GM19324 (cell line): ENCODE measurements at regions not wholly inside any gene's neighbourhood (a gene's known extent, or its start where the extent isn't known, plus 50 kb on each side); places are given as distances from the start of the nearest gene placed in this dataset.

Experiments used
- ATAC-seq: cut with Tn5 transposase; IDR thresholded peaks from one replicate; pipeline ENCODE4 v1.9.1; 2021; ENCODE audit warnings: mild to moderate bottlenecking, moderate library complexity; ENCODE audit not compliant: unreplicated experiment, low FRiP score

GRCh38 chr12:31869972-31870371, 89.2 kb upstream of the RESF1 start:
- ATAC-seq: no peak

- ATAC-seq: no peak
Observed at GRCh38 chr12:31868965-31869364, 90.2 kb upstream of the RESF1 start.

DNA sequence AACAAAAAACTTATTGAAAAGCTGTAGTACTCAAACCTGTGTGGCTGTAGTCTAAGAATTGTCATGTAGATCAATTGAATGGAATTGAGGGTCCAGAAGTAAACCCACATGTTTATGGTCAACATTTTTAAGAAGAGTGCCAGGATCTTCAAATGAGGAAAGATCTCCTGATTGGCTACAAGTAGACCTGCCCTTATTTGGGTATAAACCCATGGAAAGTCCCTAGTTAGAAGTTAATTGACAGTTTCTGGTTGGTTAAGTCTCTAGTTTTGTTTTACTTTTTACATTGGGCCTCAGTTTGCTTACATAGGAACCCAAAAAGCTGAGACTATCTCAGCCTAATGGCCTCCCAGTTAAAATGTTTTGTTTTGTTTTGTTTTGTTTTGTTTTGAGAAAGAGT, 91.9 kb upstream of the RESF1 start:
- no peak for ATAC-seq

DNA sequence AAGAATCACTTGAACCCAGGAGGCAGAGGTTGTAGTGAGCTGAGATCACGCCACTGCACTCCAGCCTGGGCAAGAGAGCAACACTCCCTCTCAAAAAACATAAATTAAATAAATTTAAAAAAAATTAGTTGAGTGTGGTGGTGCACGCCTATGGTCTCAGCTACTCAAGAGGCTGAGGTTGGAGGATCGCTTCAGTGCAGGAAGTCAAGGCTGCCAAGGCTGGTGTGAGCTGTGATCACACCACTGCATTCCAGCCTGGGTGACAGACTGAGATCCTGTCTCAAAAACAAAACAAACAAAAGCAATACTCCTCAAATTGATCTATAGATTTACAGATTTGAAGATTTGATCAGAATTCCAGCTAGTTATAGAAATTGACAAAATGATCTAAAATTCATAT, 92.7 kb upstream of the RESF1 start:
- no peak for ATAC-seq

DNA sequence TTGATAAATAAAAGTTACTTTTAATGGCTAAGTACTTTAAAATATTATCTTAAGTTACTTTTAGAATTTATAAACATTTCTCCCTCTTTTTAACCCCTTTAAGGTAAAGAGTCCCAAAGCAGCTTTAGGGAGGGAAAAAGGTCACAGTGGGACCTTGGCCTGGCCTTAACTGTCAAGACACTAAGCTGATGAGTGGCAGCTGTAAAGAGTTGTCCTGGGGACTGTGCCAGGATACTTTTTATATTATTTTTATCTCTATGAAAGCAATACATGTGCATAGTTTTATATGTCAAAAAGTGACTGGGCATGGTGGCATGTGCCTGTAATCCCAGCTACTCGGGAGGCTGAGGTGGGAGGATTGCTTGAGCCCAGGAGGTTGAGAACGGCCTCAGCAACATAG, 94.2 kb upstream of the RESF1 start:
- ATAC-seq: no peak

GRCh38 chr12:31861360-31861759, 97.9 kb upstream of the RESF1 start:
- ATAC-seq: no peak

- ATAC-seq: no peak
Observed at GRCh38 chr12:31860401-31860800, 98.8 kb upstream of the RESF1 start.

- no peak for ATAC-seq
Observed at GRCh38 chr12:31859232-31859977, 99.8 kb upstream of the RESF1 start.

DNA sequence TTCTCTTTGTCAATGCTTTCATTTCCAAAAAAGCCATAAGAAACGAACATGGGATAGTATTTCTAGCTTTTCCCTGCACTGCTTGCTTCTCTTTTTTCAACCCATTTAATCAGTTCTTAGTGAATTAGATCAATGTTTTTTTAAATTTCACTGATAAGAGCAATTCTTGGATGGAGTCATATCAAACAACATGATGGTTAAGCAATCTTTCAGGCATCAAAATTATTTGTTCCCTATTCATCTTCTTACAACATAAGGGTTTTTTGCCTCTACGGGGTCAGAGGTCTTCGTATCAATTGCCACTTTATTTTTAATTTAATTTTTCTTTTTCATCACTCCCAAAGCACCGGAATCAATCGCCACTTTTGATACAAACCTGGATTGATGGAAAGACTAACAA, 103.8 kb upstream of the RESF1 start:
- no peak for ATAC-seq

DNA sequence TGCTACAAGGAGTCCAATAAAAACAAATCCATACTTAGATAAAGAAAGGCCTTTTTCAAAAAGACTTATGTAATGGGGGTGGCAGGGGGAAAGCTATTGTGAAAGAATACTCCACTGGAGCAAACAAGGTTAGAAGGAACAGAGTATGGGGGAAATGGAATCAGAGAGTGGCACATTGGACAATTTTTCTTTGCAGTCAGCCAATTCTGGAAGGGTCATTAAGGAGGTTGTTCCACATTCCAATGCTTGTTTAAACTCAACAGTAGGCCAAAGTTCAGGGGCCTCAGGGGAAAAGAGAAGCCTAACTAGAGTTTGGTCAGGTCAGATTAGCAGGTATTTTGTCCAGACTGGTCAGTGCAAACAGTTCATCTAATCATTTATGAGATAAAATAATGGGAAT, 105.2 kb upstream of the RESF1 start:
- ATAC-seq: no peak

DNA sequence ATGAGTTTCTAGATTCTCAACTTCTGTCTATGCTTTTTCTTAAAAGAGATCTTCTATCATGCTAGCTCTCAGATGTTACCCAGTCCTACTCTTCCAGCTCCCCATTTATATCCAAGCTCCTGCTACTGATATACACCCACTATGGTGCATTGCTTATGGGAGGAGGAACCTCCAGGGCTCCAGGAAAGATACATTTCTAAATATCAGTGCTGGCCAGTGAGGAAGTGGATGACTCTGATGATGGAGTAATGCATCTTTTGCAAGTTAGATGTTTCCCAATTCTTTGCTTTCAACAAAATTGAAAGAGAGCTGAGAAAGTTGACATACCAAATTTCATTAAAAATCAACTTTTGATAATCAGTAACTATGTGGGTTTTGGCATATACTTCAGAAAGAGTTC, 105.7 kb upstream of the RESF1 start:
- ATAC-seq: no peak

GRCh38 chr12:31850268-31850667, 108.9 kb upstream of the RESF1 start:
- no peak for ATAC-seq

DNA sequence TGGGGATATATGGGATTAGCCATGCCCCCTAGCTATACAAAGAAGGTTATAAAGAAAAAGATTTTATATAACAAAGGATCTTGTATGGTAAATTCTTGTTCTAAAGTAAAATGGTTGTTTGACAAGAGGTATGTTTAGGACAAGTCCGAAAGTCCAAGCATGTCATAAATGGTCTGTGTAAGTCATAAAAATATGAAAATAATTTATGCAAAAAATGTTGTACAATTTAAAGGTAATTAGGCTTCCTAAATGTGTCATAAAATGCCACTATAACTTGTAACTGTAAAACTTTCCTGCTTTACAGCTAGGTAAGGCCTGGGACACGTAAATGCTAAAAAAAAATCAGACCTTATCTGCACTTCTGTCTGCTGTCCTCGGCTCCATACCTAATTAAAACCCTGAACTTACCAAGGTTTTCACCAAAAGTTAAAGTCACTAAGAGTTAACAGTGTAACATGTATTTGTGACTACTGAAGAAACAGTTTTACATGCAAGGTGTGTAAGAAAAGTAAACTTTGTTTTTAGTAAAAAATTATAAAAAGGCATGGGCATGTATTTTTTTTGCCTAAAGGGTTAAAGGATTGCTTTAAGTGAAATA, 110.0 kb upstream of the RESF1 start:
- ATAC-seq: no peak

DNA sequence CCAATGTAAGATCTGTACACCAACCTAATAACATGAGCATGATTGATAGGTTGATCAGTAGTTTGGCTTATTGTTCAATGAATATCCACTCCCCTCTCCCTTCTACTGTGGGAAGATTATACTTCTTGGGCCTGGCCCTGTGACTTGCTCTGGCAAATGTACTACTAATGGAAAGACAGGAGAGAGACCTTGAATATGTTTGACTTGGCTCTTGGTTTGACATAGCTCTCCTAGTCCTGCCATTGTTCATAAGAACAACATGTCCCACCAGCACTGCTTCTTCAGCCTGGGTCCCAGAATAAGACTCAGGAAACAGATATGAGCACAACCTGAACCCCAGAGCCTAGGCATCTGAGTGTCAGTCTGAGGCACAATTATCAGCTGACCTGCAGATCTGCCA, 112.8 kb upstream of the RESF1 start:
- ATAC-seq: no peak

DNA sequence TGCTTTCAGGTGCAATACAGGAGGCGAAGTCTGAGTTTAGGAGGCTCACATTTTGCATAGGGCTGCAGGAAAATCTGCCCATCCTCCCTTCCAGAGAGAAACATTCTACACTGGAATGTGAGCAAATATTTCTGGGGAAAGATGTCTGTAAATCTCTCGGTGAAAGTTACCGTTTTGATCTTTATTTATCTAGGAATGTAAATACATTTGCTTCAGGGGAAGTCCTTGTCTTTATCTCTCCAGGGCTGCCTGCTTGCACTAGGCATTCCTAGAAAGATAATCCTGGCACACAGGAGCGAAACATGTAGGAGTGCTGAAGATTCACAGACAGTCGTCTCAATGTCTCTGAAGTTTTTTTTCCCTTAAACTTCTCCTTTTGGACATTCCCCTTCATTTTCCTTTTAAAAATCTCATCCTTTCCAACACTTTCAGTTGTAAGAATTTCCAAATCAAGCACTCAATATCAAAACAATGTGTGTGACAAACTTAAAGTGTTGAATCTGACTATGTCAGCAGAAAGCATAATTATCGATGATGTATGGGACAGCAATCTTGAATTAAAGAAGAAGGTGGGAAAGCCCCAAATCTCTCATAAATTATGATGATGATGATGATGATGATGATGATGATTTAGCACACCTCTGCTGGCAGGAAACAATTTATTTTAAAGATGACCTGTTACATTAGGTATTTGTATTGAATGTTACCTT, 113.4 kb upstream of the RESF1 start:
- ATAC-seq: no peak

DNA sequence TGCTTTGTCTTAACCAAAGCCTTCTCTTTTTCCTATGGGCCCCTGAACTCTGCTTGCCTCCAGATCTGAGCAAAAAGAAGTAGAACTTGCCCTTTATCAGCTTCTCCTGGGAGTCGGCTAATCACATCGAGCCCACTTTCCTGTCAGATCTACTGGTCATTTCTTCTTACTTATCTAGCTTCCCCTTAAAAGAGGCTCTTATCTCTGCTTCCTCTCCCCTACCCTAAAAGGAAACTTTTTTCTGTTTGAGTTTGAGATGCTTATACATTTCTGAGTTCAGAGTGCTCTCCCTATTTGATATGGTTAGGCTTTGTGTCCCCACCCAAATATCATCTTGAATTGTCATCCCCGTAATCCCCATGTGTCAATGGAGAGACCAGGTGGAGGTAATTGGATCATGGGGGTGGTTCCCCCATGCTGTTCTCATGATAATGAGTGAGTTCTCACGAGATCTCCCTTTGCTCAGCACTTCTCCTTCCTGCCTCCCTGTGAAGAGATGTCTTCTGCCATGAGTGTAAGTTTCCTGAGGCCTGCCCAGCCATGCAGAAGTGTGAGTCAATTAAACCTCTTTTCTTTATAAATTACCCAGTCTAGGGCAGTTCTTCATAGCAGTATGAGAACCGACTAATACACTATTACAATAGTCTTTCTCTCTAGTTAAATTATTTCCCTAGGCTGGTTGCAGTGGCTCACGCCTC, 114.7 kb upstream of the AMN1 start:
- ATAC-seq: no peak

DNA sequence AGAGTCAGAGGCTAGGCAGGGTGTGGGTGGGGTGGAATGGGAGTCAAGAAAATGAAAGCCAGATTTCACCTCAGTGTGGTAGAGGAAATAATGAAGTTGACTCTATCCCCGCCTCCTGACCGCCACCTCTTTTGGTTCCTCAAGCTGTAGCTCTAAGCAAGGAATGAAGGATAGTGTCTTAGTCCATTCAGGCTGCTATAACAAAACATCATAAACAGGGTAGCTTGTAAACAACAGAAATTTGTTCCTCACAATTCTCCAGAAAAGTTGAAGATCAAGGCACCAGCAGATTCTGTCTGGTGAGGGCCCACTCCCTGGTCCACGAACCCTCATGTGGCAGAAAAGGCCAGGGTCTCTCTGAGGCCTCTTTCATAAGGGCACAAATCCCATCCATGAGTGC, 109.1 kb upstream of the AMN1 start:
- ATAC-seq: no peak

GRCh38 chr12:31835276-31835882, 106.6 kb upstream of the AMN1 start:
- no peak for ATAC-seq

GRCh38 chr12:31834150-31834549, 105.3 kb upstream of the AMN1 start:
- no peak for ATAC-seq

DNA sequence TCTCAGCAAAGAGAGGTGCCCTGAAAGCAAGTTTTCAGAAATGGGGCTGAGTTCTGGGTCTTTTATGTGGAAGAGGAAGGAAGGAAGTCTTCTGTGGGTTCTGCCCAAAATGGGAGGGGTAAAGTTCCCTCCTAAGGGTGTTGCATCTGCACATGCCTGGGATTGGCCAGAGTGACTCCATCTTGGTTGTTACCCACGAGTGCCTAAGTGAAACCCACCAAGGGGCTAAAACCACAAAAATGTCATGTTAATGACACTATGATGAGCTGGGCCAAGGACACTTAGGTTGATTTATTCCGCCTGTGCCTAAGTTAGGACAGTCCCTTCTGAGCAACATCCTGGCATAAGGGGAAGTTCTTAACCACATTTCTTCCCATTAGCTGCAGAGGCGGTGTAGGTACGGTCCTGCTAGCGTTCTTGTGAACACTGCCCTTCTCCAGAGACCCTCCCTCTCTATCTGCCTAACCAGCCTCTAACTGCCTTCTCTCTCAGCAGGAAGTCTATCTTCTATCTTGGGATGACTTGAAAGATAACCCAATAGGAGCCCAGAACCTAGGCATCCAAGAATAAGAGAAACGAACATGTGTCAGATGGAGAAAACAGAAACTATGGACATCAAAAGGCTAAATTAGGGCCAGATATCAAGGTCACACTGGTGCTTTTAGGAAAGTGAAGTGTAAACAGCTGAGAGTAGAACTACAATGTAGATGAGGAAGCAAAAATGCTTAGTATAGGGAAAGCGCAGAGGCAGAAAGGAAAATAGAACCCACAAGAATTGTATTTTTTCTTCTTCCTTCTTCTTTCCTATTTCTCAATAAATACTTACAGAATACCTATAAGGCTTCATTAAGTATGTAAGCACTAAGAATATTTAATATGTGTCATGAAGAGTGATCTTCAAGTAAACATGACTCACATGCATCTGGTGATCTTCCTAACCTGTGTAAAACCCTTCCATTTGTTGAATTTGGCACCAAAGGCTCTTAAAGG, 104.2 kb upstream of the AMN1 start:
- no peak for ATAC-seq
